GM19035 (cell line): ENCODE measurements at regions not wholly inside any gene's neighbourhood (a gene's known extent, or its start where the extent isn't known, plus 50 kb on each side); places are given as distances from the start of the nearest gene placed in this dataset.
"Not testable (repeated sequence)": the region's sequence is repeated elsewhere in the genome, so short reads cannot be mapped to it uniquely, and the experiment has no call there.

Experiments used
- ATAC-seq: cut with Tn5 transposase; IDR thresholded peaks from one replicate; pipeline ENCODE4 v1.9.1; 2021; ENCODE audit not compliant: unreplicated experiment

GRCh38 chr12:90831712-90832111, 123.3 kb downstream of the CCER1 start:
- ATAC-seq: no peak

GRCh38 chr12:90829044-90829443, 125.9 kb downstream of the CCER1 start:
- no peak for ATAC-seq

GRCh38 chr12:90828621-90829020, 126.4 kb downstream of the CCER1 start:
- ATAC-seq: no peak

GRCh38 chr12:90827567-90827966, 127.4 kb downstream of the CCER1 start:
- ATAC-seq: no peak

- no peak for ATAC-seq
These were observed 128.9 kb downstream of the CCER1 start for GRCh38 chr12:90826036-90826435.

GRCh38 chr12:90823859-90824258, 131.1 kb downstream of the CCER1 start:
- ATAC-seq: no peak

- ATAC-seq: no peak
These were observed 135.3 kb downstream of the CCER1 start for GRCh38 chr12:90819709-90820108.

GRCh38 chr12:90816353-90817089, 138.5 kb downstream of the CCER1 start:
- no peak for ATAC-seq

GRCh38 chr12:90809940-90810339, 145.0 kb downstream of the CCER1 start:
- ATAC-seq: no peak

GRCh38 chr12:90808568-90808967, 146.4 kb downstream of the CCER1 start:
- ATAC-seq: no peak

- no peak for ATAC-seq
These were observed 152.2 kb downstream of the CCER1 start for GRCh38 chr12:90802727-90803126.

- ATAC-seq: no peak
These were observed 153.2 kb downstream of the CCER1 start for GRCh38 chr12:90801776-90802175.

- ATAC-seq: no peak
These were observed 160.8 kb downstream of the CCER1 start for GRCh38 chr12:90794212-90794611.

- ATAC-seq: not testable (repeated sequence)
These were observed 162.3 kb downstream of the CCER1 start for GRCh38 chr12:90792718-90793117.

GRCh38 chr12:90791445-90791844, 163.5 kb downstream of the CCER1 start:
- no peak for ATAC-seq

GRCh38 chr12:90790747-90791146, 164.2 kb downstream of the CCER1 start:
- no peak for ATAC-seq

- no peak for ATAC-seq
These were observed 181.5 kb downstream of the CCER1 start for GRCh38 chr12:90773491-90773890.

- no peak for ATAC-seq
These were observed 184.1 kb downstream of the CCER1 start for GRCh38 chr12:90770861-90771260.

GRCh38 chr12:90757957-90758356, 197.0 kb downstream of the CCER1 start:
- ATAC-seq: no peak

GRCh38 chr12:90745211-90745610, 209.8 kb downstream of the CCER1 start:
- ATAC-seq: no peak

- no peak for ATAC-seq
These were observed 213.4 kb downstream of the CCER1 start for GRCh38 chr12:90741611-90742010.

GRCh38 chr12:90729736-90730135, 225.2 kb downstream of the CCER1 start:
- ATAC-seq: no peak

- ATAC-seq: no peak
These were observed 242.3 kb downstream of the CCER1 start for GRCh38 chr12:90712671-90713070.
